ENCODE measurements at regions not wholly inside any gene's neighbourhood (a gene's known extent, or its start where the extent isn't known, plus 50 kb on each side); places are given as distances from the start of the nearest gene placed in this dataset.
"Not testable (repeated sequence)": the region's sequence is repeated elsewhere in the genome, so short reads cannot be mapped to it uniquely, and the experiment has no call there.

GRCh38 chr12:89884952-89885351 lies 176.3 kb upstream of the ATP2B1 start:
- no peak for DNase-seq (ENCODE audit: low read depth, low spot score)

- DNase-seq (ENCODE audit: low read depth, low spot score) = no peak
Measured at GRCh38 chr12:89884416-89884898, 175.8 kb upstream of the ATP2B1 start.

- peak; percentile 39 for DNase-seq (ENCODE audit: low read depth, low spot score)
Measured at GRCh38 chr12:89883630-89884389, 175.2 kb upstream of the ATP2B1 start.

- DNase-seq (ENCODE audit: low read depth, low spot score) = no peak
Measured at GRCh38 chr12:89882792-89883191, 174.2 kb upstream of the ATP2B1 start.

- DNase-seq (ENCODE audit: low read depth, low spot score) = peak; percentile 56
Measured at GRCh38 chr12:89882050-89882449, 173.4 kb upstream of the ATP2B1 start.

GRCh38 chr12:89880690-89881350 lies 172.2 kb upstream of the ATP2B1 start:
- no peak for DNase-seq (ENCODE audit: low read depth, low spot score)

GRCh38 chr12:89879766-89880165 lies 171.1 kb upstream of the ATP2B1 start:
- no peak for DNase-seq (ENCODE audit: low read depth, low spot score)

- DNase-seq (ENCODE audit: low read depth, low spot score) = no peak
Measured at GRCh38 chr12:89878950-89879349, 170.3 kb upstream of the ATP2B1 start.

GRCh38 chr12:89878327-89878726 lies 169.7 kb upstream of the ATP2B1 start:
- DNase-seq (ENCODE audit: low read depth, low spot score) = no peak

GRCh38 chr12:89877671-89878070 lies 169.0 kb upstream of the ATP2B1 start:
- no peak for DNase-seq (ENCODE audit: low read depth, low spot score)

GRCh38 chr12:89877136-89877535 lies 168.5 kb upstream of the ATP2B1 start:
- DNase-seq (ENCODE audit: low read depth, low spot score) = no peak

- DNase-seq (ENCODE audit: low read depth, low spot score) = no peak
Measured at GRCh38 chr12:89875809-89876208, 167.2 kb upstream of the ATP2B1 start.

- DNase-seq (ENCODE audit: low read depth, low spot score) = no peak
Measured at GRCh38 chr12:89875225-89875624, 166.6 kb upstream of the ATP2B1 start.

- no peak for DNase-seq (ENCODE audit: low read depth, low spot score)
Measured at GRCh38 chr12:89874146-89874545, 165.5 kb upstream of the ATP2B1 start.

- DNase-seq (ENCODE audit: low read depth, low spot score) = no peak
Measured at GRCh38 chr12:89873745-89874144, 165.1 kb upstream of the ATP2B1 start.

- no peak for DNase-seq (ENCODE audit: low read depth, low spot score)
Measured at GRCh38 chr12:89872922-89873630, 164.4 kb upstream of the ATP2B1 start.

GRCh38 chr12:89870413-89871184 lies 162.0 kb upstream of the ATP2B1 start:
- no peak for DNase-seq (ENCODE audit: low read depth, low spot score)

GRCh38 chr12:89867611-89868010 lies 159.0 kb upstream of the ATP2B1 start:
- not testable (repeated sequence) for DNase-seq (ENCODE audit: low read depth, low spot score)

- no peak for DNase-seq (ENCODE audit: low read depth, low spot score)
Measured at GRCh38 chr12:89864411-89864810, 155.8 kb upstream of the ATP2B1 start.

- DNase-seq (ENCODE audit: low read depth, low spot score) = no peak
Measured at GRCh38 chr12:89863968-89864367, 155.3 kb upstream of the ATP2B1 start.

- DNase-seq (ENCODE audit: low read depth, low spot score) = no peak
Measured at GRCh38 chr12:89863493-89863938, 154.9 kb upstream of the ATP2B1 start.

Data from ELF-1 (cell line).